B cell (primary cell): ENCODE measurements at regions not wholly inside any gene's neighbourhood (a gene's known extent, or its start where the extent isn't known, plus 50 kb on each side); places are given as distances from the start of the nearest gene placed in this dataset.

ENCODE experiments used
- ATAC-seq: fragments of 200-7000 bp; cut with Tn5 transposase; one replicate; pipeline ENCODE4 v1.10.0; 2021; ENCODE audit warnings: low read depth, mild to moderate bottlenecking, moderate number of reproducible peaks, moderate library complexity
- CTCF ChIA-PET: fragments of 350-600 bp; sonication (Branson Sonifier 250); formaldehyde crosslinking; loops from one replicate; lab custom pipeline; 2021; ENCODE audit warnings: antibody characterized with exemption, inconsistent platforms; lab: Charles Lee
- POLR2A ChIA-PET: fragments of 350-600 bp; sonication (Branson Sonifier 250); formaldehyde crosslinking; loops from one replicate; lab custom pipeline; 2021; ENCODE audit warnings: antibody characterized with exemption; lab: Charles Lee
- DNase-seq: peaks from one replicate; pipeline ENCODE4 v3.0.0; 2013
- H2AFZ ChIP-seq: 2 replicates; pipeline ENCODE4 v1.6.1; 2012; ENCODE audit warnings: mild to moderate bottlenecking, low read depth, low read length; ENCODE audit not compliant: insufficient read depth, poor library complexity, severe bottlenecking
- H3K27ac ChIP-seq, 2 donors: 1 replicate in 1 of 2; 2 replicates in 1 of 2; pipeline ENCODE4 v1.5.1; 2012 to 2013; ENCODE audit warnings: low read length in 2 of 2, mild to moderate bottlenecking in 2 of 2, moderate library complexity in 1 of 2
- H3K27me3 ChIP-seq, 4 experiments: fragments of 200-600 bp in 1 of 4; sonication (generic) in 1 of 4; replicated peaks in 1 of 4; 1 replicate in 2 of 4; 2 replicates in 2 of 4; pipeline versions ENCODE4 v1.6.1 to v1.7.0; 2013 to 2016; ENCODE audit warnings: low read length in 3 of 4, mild to moderate bottlenecking in 2 of 4, mixed read lengths in 1 of 4, moderate library complexity in 1 of 4; ENCODE audit not compliant: insufficient read depth in 4 of 4, control insufficient read depth in 3 of 4; ENCODE audit errors: control extremely low read depth in 1 of 4
- H3K36me3 ChIP-seq, 2 experiments: replicated peaks in 1 of 2; 1 replicate in 1 of 2; 2 replicates in 1 of 2; pipeline versions ENCODE4 v1.6.1 to v1.7.1; 2013; ENCODE audit warnings: low read length in 1 of 2; ENCODE audit not compliant: insufficient read depth in 2 of 2, control insufficient read depth in 1 of 2; ENCODE audit errors: control extremely low read depth in 1 of 2, extremely low read depth in 1 of 2
- H3K4me1 ChIP-seq, 2 donors: fragments of 200-600 bp in 1 of 2; sonication (generic) in 1 of 2; 1 replicate in 1 of 2; 2 replicates in 1 of 2; pipeline versions ENCODE4 v1.5.1 to v1.6.1; 2013 to 2017; ENCODE audit warnings: low read length in 2 of 2; ENCODE audit not compliant: control insufficient read depth in 2 of 2, insufficient read depth in 2 of 2
- H3K4me2 ChIP-seq: replicated peaks from 2 replicates; pipeline ENCODE3; 2012; ENCODE audit warnings: mild to moderate bottlenecking, low read depth, low read length; ENCODE audit not compliant: poor library complexity, severe bottlenecking
- H3K4me3 ChIP-seq, 5 experiments: fragments of 200-600 bp in 1 of 5; sonication (generic) in 1 of 5; 1 replicate in 3 of 5; 2 replicates in 2 of 5; pipeline versions ENCODE4 v1.5.1 to v1.7.0; 2011 to 2016; ENCODE audit warnings: low read length in 4 of 5, mild to moderate bottlenecking in 4 of 5, low read depth in 2 of 5, control low read depth in 1 of 5, moderate library complexity in 1 of 5; ENCODE audit not compliant: insufficient read depth in 1 of 5; ENCODE audit errors: control extremely low read depth in 1 of 5, extremely low read depth in 1 of 5
- H3K79me2 ChIP-seq: fragments of 200-600 bp; sonication (generic); one replicate; pipeline ENCODE4 v1.6.0; 2016; ENCODE audit warnings: low read length; ENCODE audit not compliant: control insufficient read depth, insufficient read depth
- H3K9ac ChIP-seq: fragments of 200-600 bp; sonication (generic); 2 replicates; pipeline ENCODE4 v1.6.1; 2017; ENCODE audit warnings: mild to moderate bottlenecking, low read length, moderate library complexity
- H3K9me3 ChIP-seq, 3 donors: one replicate each; pipeline versions ENCODE4 v1.6.1 to v1.7.1; 2013; ENCODE audit warnings: low read length in 2 of 3; ENCODE audit not compliant: control insufficient read depth in 2 of 3, insufficient read depth in 1 of 3; ENCODE audit errors: control extremely low read depth in 1 of 3
- H4K20me1 ChIP-seq: 2 replicates; pipeline ENCODE4 v1.6.0; 2012; ENCODE audit warnings: mild to moderate bottlenecking, low read length; ENCODE audit not compliant: insufficient read depth, control insufficient read depth, poor library complexity, severe bottlenecking
- H3K27ac Mint-ChIP-seq: one replicate; pipeline ENCODE4 v1.8.0; 2021; ENCODE audit warnings: mixed read lengths
- H3K27me3 Mint-ChIP-seq: one replicate; pipeline ENCODE4 v1.8.0; 2021; ENCODE audit warnings: mixed read lengths
- H3K4me1 Mint-ChIP-seq: one replicate; pipeline ENCODE4 v1.8.0; 2021; ENCODE audit warnings: mixed read lengths
- H3K4me3 Mint-ChIP-seq: one replicate; pipeline ENCODE4 v1.8.0; 2021; ENCODE audit warnings: mixed read lengths
- H3K9me3 Mint-ChIP-seq: one replicate; pipeline ENCODE4 v1.8.0; 2022; ENCODE audit warnings: mixed read lengths; ENCODE audit not compliant: insufficient read depth
- CTCF ChIP-seq: fragments of 200-600 bp; IDR thresholded peaks from one replicate; pipeline ENCODE4 v1.8.0; 2022; ENCODE audit warnings: antibody characterized with exemption, mild to moderate bottlenecking
- EZH2 ChIP-seq: IDR thresholded peaks from 2 replicates; pipeline ENCODE4 v1.6.1; 2012; ENCODE audit warnings: borderline replicate concordance, low read depth, mild to moderate bottlenecking, moderate library complexity, low read length; ENCODE audit not compliant: insufficient read depth, poor library complexity, severe bottlenecking
- WGBS: methylation state at CpG from one replicate; pipeline ENCODE4 v1.1.5; 2013; ENCODE audit warnings: missing lambda C conversion rate; ENCODE audit not compliant: insufficient coverage; 5-methylcytosine and 5-hydroxymethylcytosine counted together
- intact Hi-C: fragments of 100-400 bp; cut with micrococcal nuclease; formaldehyde crosslinking; loops from one replicate; pipeline ENCODE4 v1.10.0; 2022

GRCh38 chr9:118091711-118092500, 387.7 kb downstream of the TLR4 start:
- intact Hi-C loops: no loop called here
- no peaks in the 10 kb centered on the region for H3K4me1 Mint-ChIP-seq
- DNase-seq (no peak), ATAC-seq (no peak)
- ChIA-PET CTCF (interaction anchor here (1.4 kb wide), 1 partner anchor 13 kb away, joined by 3 read pairs; no protein-coding TSS in a partner anchor), POLR2A (interaction anchor here (0.7 kb wide), 1 partner anchor 277 kb away, joined by 3 read pairs; no protein-coding TSS in a partner anchor)
- Histone ChIP-seq H4K20me1 (no peaks in the 10 kb centered on the region), H3K9me3 (no peaks in the 10 kb centered on the region), H3K4me2 (no peak overlapping the region), H3K79me2 (no peaks in the 10 kb centered on the region), H3K4me1 (no peaks in the 10 kb centered on the region), H3K36me3 (no peaks in the 10 kb centered on the region), H3K9ac (no peak overlapping the region), H2AFZ (no peak overlapping the region), H3K27me3 (no peaks in the 10 kb centered on the region), H3K27ac (no peak overlapping the region), H3K4me3 (no peak overlapping the region)
- TF ChIP-seq EZH2 (no peak), CTCF (no peak)
- H3K27ac Mint-ChIP-seq: no peak overlapping the region
- H3K4me3 Mint-ChIP-seq: no peak overlapping the region
- WGBS: 80% methylated on average over 5 of the region's 8 CpGs
- H3K27me3 Mint-ChIP-seq: no peaks in the 10 kb centered on the region
- no peaks in the 10 kb centered on the region for H3K9me3 Mint-ChIP-seq

- no peak overlapping the region for H3K9ac ChIP-seq
- intact Hi-C loops: no loop called here
- Mint-ChIP-seq H3K9me3 (no peaks in the 10 kb centered on the region), H3K4me3 (no peak overlapping the region), H3K27me3 (no peaks in the 10 kb centered on the region), H3K4me1 (no peaks in the 10 kb centered on the region), H3K27ac (no peak overlapping the region)
- H3K27me3 ChIP-seq: no peaks in the 10 kb centered on the region
- POLR2A ChIA-PET: no interaction called here
- no peak overlapping the region for H3K4me3 ChIP-seq
- H3K27ac ChIP-seq: no peak overlapping the region
- DNase-seq (no peak), ATAC-seq (no peak)
- no CpG with 5 or more reads among the region's 4 CpGs for WGBS
- H3K36me3 ChIP-seq: no peaks in the 10 kb centered on the region
- H4K20me1 ChIP-seq: no peaks in the 10 kb centered on the region
- no peak overlapping the region for H2AFZ ChIP-seq
- H3K9me3 ChIP-seq: no peaks in the 10 kb centered on the region
- H3K4me2 ChIP-seq: no peak overlapping the region
- TF ChIP-seq EZH2 (no peak), CTCF (no peak)
- no peaks in the 10 kb centered on the region for H3K4me1 ChIP-seq
- H3K79me2 ChIP-seq: no peaks in the 10 kb centered on the region
- CTCF ChIA-PET: no interaction called here
Observed at GRCh38 chr9:118094387-118094786, 390.2 kb downstream of the TLR4 start.
